Nephron (organoid): ENCODE measurements at regions not wholly inside any gene's neighbourhood (a gene's known extent, or its start where the extent isn't known, plus 50 kb on each side); places are given as distances from the start of the nearest gene placed in this dataset.

Experiments used
- H3K27ac Mint-ChIP-seq, 3 experiments: 2 replicates each; pipeline ENCODE4 v1.8.0; 2020; ENCODE audit warnings: mixed read lengths in 3 of 3, mild to moderate bottlenecking in 2 of 3, moderate library complexity in 1 of 3
- H3K27me3 Mint-ChIP-seq: 2 replicates; pipeline ENCODE4 v1.8.0; 2021; ENCODE audit warnings: low read depth, mild to moderate bottlenecking, moderate library complexity, mixed read lengths
- H3K36me3 Mint-ChIP-seq: 2 replicates; pipeline ENCODE4 v1.8.0; 2020; ENCODE audit warnings: low read depth, mixed read lengths
- H3K4me1 Mint-ChIP-seq: 2 replicates; pipeline ENCODE4 v1.8.0; 2020; ENCODE audit warnings: mixed read lengths
- H3K4me3 Mint-ChIP-seq, 3 experiments: 2 replicates each; pipeline ENCODE4 v1.8.0; 2020; ENCODE audit warnings: mild to moderate bottlenecking in 3 of 3, mixed read lengths in 3 of 3, moderate library complexity in 2 of 3
- H3K9me3 Mint-ChIP-seq: 2 replicates; pipeline ENCODE4 v1.8.0; 2020; ENCODE audit warnings: mixed read lengths
- CTCF ChIP-seq, 3 experiments: fragments of 200-600 bp; sonication (generic); IDR thresholded peaks; one replicate each; pipeline ENCODE4 v1.5.0; 2021; ENCODE audit warnings: antibody characterized with exemption in 3 of 3; ENCODE audit not compliant: unreplicated experiment in 3 of 3

GRCh38 chr11:33622186-33622585 lies 78.4 kb downstream of the C11orf91 start:
- TF ChIP-seq CTCF (IDR thresholded peaks at IDR 0.05; ENCODE audit: unreplicated experiment in 3 of 3) = no peak
- H3K4me1 Mint-ChIP-seq = peaks cover 51% of the 10 kb centered on the region
- H3K9me3 Mint-ChIP-seq = peaks cover 3% of the 10 kb centered on the region
- H3K27me3 Mint-ChIP-seq = peaks cover 3% of the 10 kb centered on the region
- H3K4me3 Mint-ChIP-seq = no peak overlapping the region
- no peaks in the 10 kb centered on the region for H3K36me3 Mint-ChIP-seq
- H3K27ac Mint-ChIP-seq = peak overlapping the region in 2 of 3 experiments; percentile 73 to 78

GRCh38 chr11:33620423-33621171 lies 80.0 kb downstream of the C11orf91 start:
- Mint-ChIP-seq H3K36me3 (no peaks in the 10 kb centered on the region), H3K27me3 (peaks cover 3% of the 10 kb centered on the region), H3K4me3 (peak overlapping the region in 1 of 3 experiments; percentile 19), H3K4me1 (peaks cover 51% of the 10 kb centered on the region), H3K27ac (peak overlapping the region in 1 of 3 experiments; percentile 78), H3K9me3 (peaks cover 3% of the 10 kb centered on the region)
- TF ChIP-seq CTCF (IDR thresholded peaks at IDR 0.05; ENCODE audit: unreplicated experiment in 3 of 3) = no peak

GRCh38 chr11:33618956-33619355 lies 81.7 kb downstream of the C11orf91 start:
- no peak for TF ChIP-seq CTCF (IDR thresholded peaks at IDR 0.05; ENCODE audit: unreplicated experiment in 3 of 3)

GRCh38 chr11:33618351-33618710 lies 82.3 kb downstream of the C11orf91 start:
- H3K27me3 Mint-ChIP-seq = peaks cover 3% of the 10 kb centered on the region
- no peaks in the 10 kb centered on the region for H3K9me3 Mint-ChIP-seq
- no peak overlapping the region for H3K27ac Mint-ChIP-seq
- H3K4me3 Mint-ChIP-seq = no peak overlapping the region
- TF ChIP-seq CTCF (IDR thresholded peaks at IDR 0.05; ENCODE audit: unreplicated experiment in 3 of 3) = no peak
- peaks cover 40% of the 10 kb centered on the region for H3K4me1 Mint-ChIP-seq
- H3K36me3 Mint-ChIP-seq = no peaks in the 10 kb centered on the region

More at GRCh38 chr11:33618956-33619355, 81.7 kb downstream of the C11orf91 start:
- peaks cover 3% of the 10 kb centered on the region for H3K27me3 Mint-ChIP-seq
- H3K36me3 Mint-ChIP-seq = no peaks in the 10 kb centered on the region
- H3K4me1 Mint-ChIP-seq = peaks cover 46% of the 10 kb centered on the region
- no peak overlapping the region for H3K4me3 Mint-ChIP-seq
- H3K9me3 Mint-ChIP-seq = no peaks in the 10 kb centered on the region
- no peak overlapping the region for H3K27ac Mint-ChIP-seq

GRCh38 chr11:33617672-33618350 lies 82.8 kb downstream of the C11orf91 start:
- Mint-ChIP-seq H3K27ac (no peak overlapping the region), H3K36me3 (no peaks in the 10 kb centered on the region), H3K4me1 (peaks cover 36% of the 10 kb centered on the region), H3K27me3 (peaks cover 3% of the 10 kb centered on the region), H3K4me3 (no peak overlapping the region), H3K9me3 (no peaks in the 10 kb centered on the region)
- no peak for TF ChIP-seq CTCF (IDR thresholded peaks at IDR 0.05; ENCODE audit: unreplicated experiment in 3 of 3)
